ENCODE measurements at regions not wholly inside any gene's neighbourhood (a gene's known extent, or its start where the extent isn't known, plus 50 kb on each side); places are given as distances from the start of the nearest gene placed in this dataset.

GRCh38 chr21:21807598-21807903 is 809.3 kb downstream of the NCAM2 start:
- H3K27ac ChIP-seq: no peak overlapping the region
- no peaks in the 10 kb centered on the region for H3K4me1 ChIP-seq
- intact Hi-C loops (cut with DNase I; ENCODE audit: low total_unique reads): no loop called here
- H3K9me3 ChIP-seq: no peaks in the 10 kb centered on the region
- H3K27me3 ChIP-seq: no peaks in the 10 kb centered on the region
- H3K36me3 ChIP-seq: no peaks in the 10 kb centered on the region
- TF ChIP-seq POLR2A (IDR thresholded peaks at IDR 0.05) (no peak), CTCF (IDR thresholded peaks at IDR 0.05) (no peak), POLR2AphosphoS5 (IDR thresholded peaks at IDR 0.05) (no peak)
- DNase-seq (ENCODE audit: low spot score in 2 of 2): no peak
- H3K4me3 ChIP-seq: no peak overlapping the region

- no peaks in the 10 kb centered on the region for H3K27me3 ChIP-seq
- no peaks in the 10 kb centered on the region for H3K4me1 ChIP-seq
- H3K36me3 ChIP-seq: no peaks in the 10 kb centered on the region
- no peaks in the 10 kb centered on the region for H3K9me3 ChIP-seq
- no peak for DNase-seq (ENCODE audit: low spot score in 2 of 2)
- intact Hi-C loops (cut with DNase I; ENCODE audit: low total_unique reads): no loop called here
- H3K4me3 ChIP-seq: no peak overlapping the region
- TF ChIP-seq CTCF (IDR thresholded peaks at IDR 0.05) (no peak), POLR2A (IDR thresholded peaks at IDR 0.05) (no peak), POLR2AphosphoS5 (IDR thresholded peaks at IDR 0.05) (no peak)
- H3K27ac ChIP-seq: no peak overlapping the region
These were observed 815.1 kb downstream of the NCAM2 start for GRCh38 chr21:21813289-21813688.

- Histone ChIP-seq H3K9me3 (no peaks in the 10 kb centered on the region), H3K4me3 (no peak overlapping the region), H3K27me3 (no peaks in the 10 kb centered on the region), H3K4me1 (no peaks in the 10 kb centered on the region), H3K36me3 (no peaks in the 10 kb centered on the region), H3K27ac (no peak overlapping the region)
- TF ChIP-seq POLR2AphosphoS5 (IDR thresholded peaks at IDR 0.05) (no peak), POLR2A (IDR thresholded peaks at IDR 0.05) (no peak), CTCF (IDR thresholded peaks at IDR 0.05) (no peak)
- intact Hi-C loops (cut with DNase I; ENCODE audit: low total_unique reads): no loop called here
- DNase-seq (ENCODE audit: low spot score in 2 of 2): no peak
These were observed 815.7 kb downstream of the NCAM2 start for GRCh38 chr21:21813934-21814333.

GRCh38 chr21:21816778-21817177 is 818.6 kb downstream of the NCAM2 start:
- intact Hi-C loops (cut with DNase I; ENCODE audit: low total_unique reads): no loop called here
- Histone ChIP-seq H3K36me3 (no peaks in the 10 kb centered on the region), H3K9me3 (no peaks in the 10 kb centered on the region), H3K27ac (no peak overlapping the region), H3K4me3 (no peak overlapping the region), H3K27me3 (no peaks in the 10 kb centered on the region), H3K4me1 (no peaks in the 10 kb centered on the region)
- DNase-seq (ENCODE audit: low spot score in 2 of 2): no peak
- TF ChIP-seq POLR2A (IDR thresholded peaks at IDR 0.05) (no peak), POLR2AphosphoS5 (IDR thresholded peaks at IDR 0.05) (no peak), CTCF (IDR thresholded peaks at IDR 0.05) (no peak)

GRCh38 chr21:21818898-21819297 is 820.7 kb downstream of the NCAM2 start:
- DNase-seq (ENCODE audit: low spot score in 2 of 2): no peak
- intact Hi-C loops (cut with DNase I; ENCODE audit: low total_unique reads): no loop called here
- TF ChIP-seq POLR2A (IDR thresholded peaks at IDR 0.05): no peak
- no peak for TF ChIP-seq CTCF (IDR thresholded peaks at IDR 0.05)
- TF ChIP-seq POLR2AphosphoS5 (IDR thresholded peaks at IDR 0.05): no peak

More at GRCh38 chr21:21818898-21819297, 820.7 kb downstream of the NCAM2 start:
- no peak overlapping the region for H3K27ac ChIP-seq
- no peak overlapping the region for H3K4me3 ChIP-seq
- H3K4me1 ChIP-seq: no peaks in the 10 kb centered on the region
- no peaks in the 10 kb centered on the region for H3K9me3 ChIP-seq
- no peaks in the 10 kb centered on the region for H3K27me3 ChIP-seq
- no peaks in the 10 kb centered on the region for H3K36me3 ChIP-seq

Data from breast epithelium (tissue), 4 donors.